ENCODE measurements at regions not wholly inside any gene's neighbourhood (a gene's known extent, or its start where the extent isn't known, plus 50 kb on each side); places are given as distances from the start of the nearest gene placed in this dataset.

DNA sequence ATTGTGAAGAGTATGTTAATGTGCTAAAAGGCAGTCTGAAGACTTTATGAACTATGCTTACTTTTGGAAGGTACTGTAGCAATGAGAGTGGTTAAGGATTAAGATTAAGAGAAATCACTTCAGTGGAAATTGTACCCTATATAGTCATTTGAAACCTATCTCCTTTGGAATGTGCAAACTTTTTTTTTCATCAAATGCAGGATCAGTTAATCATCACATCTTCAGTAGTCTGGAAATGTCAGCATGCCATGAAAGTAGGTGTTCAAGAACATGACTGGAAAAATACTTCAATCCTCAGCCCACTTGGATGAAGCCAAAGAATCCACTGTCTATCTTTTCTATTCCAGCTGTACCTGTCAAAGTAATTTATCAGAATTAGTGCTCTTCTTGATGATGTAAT lies 157.8 kb upstream of the TMEM161B start (continued):
- TF ChIP-seq RAD21 (IDR thresholded peaks at IDR 0.05 in 1 of 2, conservative IDR thresholded peaks at IDR 0.05 in 1 of 2; ENCODE audit: low read depth in 2 of 2, low read length in 2 of 2), result no peak
- no peak for TF ChIP-seq SIRT6 (IDR thresholded peaks at IDR 0.05; ENCODE audit: low read length)
- TF ChIP-seq RNF2 (IDR thresholded peaks at IDR 0.05; ENCODE audit: borderline replicate concordance, low read depth, low read length, missing control alignments, poor library complexity, severe bottlenecking), result no peak
- TF ChIP-seq, protein P1, sequence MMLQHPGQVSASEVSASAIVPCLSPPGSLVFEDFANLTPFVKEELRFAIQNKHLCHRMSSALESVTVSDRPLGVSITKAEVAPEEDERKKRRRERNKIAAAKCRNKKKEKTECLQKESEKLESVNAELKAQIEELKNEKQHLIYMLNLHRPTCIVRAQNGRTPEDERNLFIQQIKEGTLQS (IDR thresholded peaks at IDR 0.05; ENCODE audit: insufficient read depth, low read depth, low read length), result no peak
- no peak for TF ChIP-seq CTBP2 (IDR thresholded peaks at IDR 0.05; ENCODE audit: borderline replicate concordance, insufficient read depth, insufficient read length, low read length)
- no peak for TF ChIP-seq HDAC6 (IDR thresholded peaks at IDR 0.05; ENCODE audit: low read depth, low read length)
